CD1c-positive myeloid dendritic cell (primary cell): ENCODE measurements at regions not wholly inside any gene's neighbourhood (a gene's known extent, or its start where the extent isn't known, plus 50 kb on each side); places are given as distances from the start of the nearest gene placed in this dataset.
"Not testable (repeated sequence)": the region's sequence is repeated elsewhere in the genome, so short reads cannot be mapped to it uniquely, and the experiment has no call there.

Source experiments
- DNase-seq: peaks from one replicate; pipeline ENCODE4 v3.0.0-alpha.2; 2016; ENCODE audit errors: extremely low spot score

DNA sequence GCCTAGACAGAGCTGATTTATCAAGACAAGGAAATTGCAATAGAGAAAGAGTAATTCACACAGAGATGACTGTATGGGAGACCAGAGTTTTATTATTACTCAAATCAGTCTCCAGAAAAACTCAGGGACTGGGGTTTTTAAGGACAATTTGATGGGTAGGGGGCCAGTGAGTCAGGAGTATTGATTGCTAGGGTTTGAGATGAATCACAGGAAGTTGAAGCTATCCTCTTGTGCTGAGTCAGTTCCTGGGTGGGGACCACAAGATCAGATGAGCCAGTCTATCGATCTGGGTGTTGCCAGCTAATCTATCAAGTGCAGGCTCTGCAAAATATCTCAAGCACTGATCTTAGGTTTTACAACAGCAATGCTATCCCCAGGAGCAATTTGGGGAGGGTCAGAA lies 87.4 kb upstream of the TGIF2LY start:
- not testable (repeated sequence) for DNase-seq

DNA sequence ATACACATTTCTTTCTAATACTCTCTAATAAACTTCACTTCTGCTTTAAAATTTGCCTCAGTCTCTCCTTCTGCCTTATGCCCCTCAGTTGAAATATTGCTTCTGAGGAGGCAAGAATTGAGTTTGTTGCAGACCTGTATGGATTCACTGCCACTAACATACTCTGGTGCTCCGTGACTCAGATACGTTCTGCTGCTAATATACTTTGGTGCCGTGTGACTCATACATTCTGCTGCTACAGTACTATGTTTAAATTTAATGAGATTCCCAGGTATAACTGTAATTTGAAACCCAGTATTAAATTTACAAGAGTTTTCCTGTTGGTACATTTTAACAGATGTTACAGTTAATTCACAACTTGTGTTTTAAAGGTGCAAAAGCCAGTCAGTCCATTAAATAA lies 84.3 kb upstream of the TGIF2LY start:
- DNase-seq: not testable (repeated sequence)

DNA sequence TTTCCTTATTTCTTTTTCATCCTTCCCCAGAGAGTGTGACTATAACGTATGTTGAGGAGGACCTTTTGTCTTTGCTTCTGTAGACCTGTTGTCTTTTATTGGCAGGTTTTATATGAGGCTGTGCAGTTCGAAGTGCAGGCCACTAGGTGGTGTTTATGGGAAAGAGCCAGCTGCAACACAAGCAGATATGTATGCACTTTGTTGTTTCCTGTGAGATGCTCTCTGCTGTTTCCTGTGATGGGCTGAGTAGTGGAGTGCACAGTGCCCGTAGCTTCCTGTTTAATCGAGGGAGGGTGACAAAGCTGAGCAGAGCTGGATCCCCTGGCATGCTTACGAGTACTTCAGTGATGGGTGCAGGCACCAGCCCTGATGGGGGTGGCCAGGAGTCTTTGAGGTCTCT lies 51.8 kb upstream of the TGIF2LY start:
- peak; percentile 1 for DNase-seq
